IPS-NIHi11 (cell line): ENCODE measurements at regions not wholly inside any gene's neighbourhood (a gene's known extent, or its start where the extent isn't known, plus 50 kb on each side); places are given as distances from the start of the nearest gene placed in this dataset.
"Not testable (repeated sequence)": the region's sequence is repeated elsewhere in the genome, so short reads cannot be mapped to it uniquely, and the experiment has no call there.

Source experiments
- DNase-seq: peaks from one replicate; pipeline ENCODE4 v3.0.0; 2012; ENCODE audit warnings: mixed read lengths, low spot score

- DNase-seq = no peak
These were observed 185.1 kb downstream of the ETNK1 start for GRCh38 chr12:22810036-22810435.

- DNase-seq = no peak
These were observed 187.6 kb downstream of the ETNK1 start for GRCh38 chr12:22812531-22812930.

- no peak for DNase-seq
These were observed 197.0 kb downstream of the ETNK1 start for GRCh38 chr12:22821985-22822384.

GRCh38 chr12:22826026-22826425 is 201.1 kb downstream of the ETNK1 start:
- no peak for DNase-seq

GRCh38 chr12:22826446-22826981 is 201.5 kb downstream of the ETNK1 start:
- DNase-seq = not testable (repeated sequence)

- no peak for DNase-seq
These were observed 203.1 kb downstream of the ETNK1 start for GRCh38 chr12:22828066-22828465.

GRCh38 chr12:22835431-22835830 is 210.5 kb downstream of the ETNK1 start:
- DNase-seq = no peak

GRCh38 chr12:22850185-22850584 is 225.2 kb downstream of the ETNK1 start:
- no peak for DNase-seq

GRCh38 chr12:22851532-22851931 is 226.6 kb downstream of the ETNK1 start:
- no peak for DNase-seq

- DNase-seq = peak; percentile 14
These were observed 230.5 kb downstream of the ETNK1 start for GRCh38 chr12:22855456-22855855.

GRCh38 chr12:22856178-22856577 is 231.2 kb downstream of the ETNK1 start:
- DNase-seq = peak; percentile 32

- no peak for DNase-seq
These were observed 234.0 kb downstream of the ETNK1 start for GRCh38 chr12:22858849-22859570.

GRCh38 chr12:22860926-22861325 is 236.0 kb downstream of the ETNK1 start:
- DNase-seq = peak; percentile 30

- DNase-seq = no peak
These were observed 240.9 kb downstream of the ETNK1 start for GRCh38 chr12:22865822-22866221.

GRCh38 chr12:22866406-22866805 is 241.4 kb downstream of the ETNK1 start:
- no peak for DNase-seq

- DNase-seq = no peak
These were observed 249.2 kb downstream of the ETNK1 start for GRCh38 chr12:22874151-22874550.

GRCh38 chr12:22876262-22876661 is 251.3 kb downstream of the ETNK1 start:
- no peak for DNase-seq

- DNase-seq = no peak
These were observed 254.2 kb downstream of the ETNK1 start for GRCh38 chr12:22879203-22879602.

- no peak for DNase-seq
These were observed 255.4 kb downstream of the ETNK1 start for GRCh38 chr12:22880331-22880730.

- DNase-seq = no peak
These were observed 255.8 kb downstream of the ETNK1 start for GRCh38 chr12:22880807-22881206.

GRCh38 chr12:22881878-22882385 is 257.0 kb downstream of the ETNK1 start:
- DNase-seq = no peak

- DNase-seq = no peak
These were observed 257.6 kb downstream of the ETNK1 start for GRCh38 chr12:22882559-22882958.

- no peak for DNase-seq
These were observed 268.9 kb downstream of the ETNK1 start for GRCh38 chr12:22893878-22894277.

GRCh38 chr12:22899184-22899583 is 274.2 kb downstream of the ETNK1 start:
- no peak for DNase-seq
